Omental fat pad (tissue), 3 donors: ENCODE measurements at regions not wholly inside any gene's neighbourhood (a gene's known extent, or its start where the extent isn't known, plus 50 kb on each side); places are given as distances from the start of the nearest gene placed in this dataset.

ENCODE experiments used
- ATAC-seq: fragments of 150-250 bp; one replicate; pipeline ENCODE4 v1.9.1; 2016; ENCODE audit warnings: mild to moderate bottlenecking, moderate library complexity; ENCODE audit not compliant: low FRiP score
- DNase-seq: peaks from one replicate; pipeline ENCODE4 v3.0.0-alpha.2; 2019; ENCODE audit warnings: low spot score
- TF ChIP-seq, protein P1 (sequence below), 3 donors: fragments of 450-650 bp; IDR thresholded peaks; one replicate each; pipeline ENCODE4 v1.5.1; 2016 to 2017; ENCODE audit warnings: antibody characterized with exemption in 3 of 3, mild to moderate bottlenecking in 3 of 3, moderate library complexity in 2 of 3

- no peak for ATAC-seq
- no peak for DNase-seq
- TF ChIP-seq, protein P1, sequence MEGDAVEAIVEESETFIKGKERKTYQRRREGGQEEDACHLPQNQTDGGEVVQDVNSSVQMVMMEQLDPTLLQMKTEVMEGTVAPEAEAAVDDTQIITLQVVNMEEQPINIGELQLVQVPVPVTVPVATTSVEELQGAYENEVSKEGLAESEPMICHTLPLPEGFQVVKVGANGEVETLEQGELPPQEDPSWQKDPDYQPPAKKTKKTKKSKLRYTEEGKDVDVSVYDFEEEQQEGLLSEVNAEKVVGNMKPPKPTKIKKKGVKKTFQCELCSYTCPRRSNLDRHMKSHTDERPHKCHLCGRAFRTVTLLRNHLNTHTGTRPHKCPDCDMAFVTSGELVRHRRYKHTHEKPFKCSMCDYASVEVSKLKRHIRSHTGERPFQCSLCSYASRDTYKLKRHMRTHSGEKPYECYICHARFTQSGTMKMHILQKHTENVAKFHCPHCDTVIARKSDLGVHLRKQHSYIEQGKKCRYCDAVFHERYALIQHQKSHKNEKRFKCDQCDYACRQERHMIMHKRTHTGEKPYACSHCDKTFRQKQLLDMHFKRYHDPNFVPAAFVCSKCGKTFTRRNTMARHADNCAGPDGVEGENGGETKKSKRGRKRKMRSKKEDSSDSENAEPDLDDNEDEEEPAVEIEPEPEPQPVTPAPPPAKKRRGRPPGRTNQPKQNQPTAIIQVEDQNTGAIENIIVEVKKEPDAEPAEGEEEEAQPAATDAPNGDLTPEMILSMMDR (IDR thresholded peaks at IDR 0.05) = no peak
Measured at GRCh38 chr4:8710946-8711345, 118.4 kb downstream of the CPZ start.

DNA sequence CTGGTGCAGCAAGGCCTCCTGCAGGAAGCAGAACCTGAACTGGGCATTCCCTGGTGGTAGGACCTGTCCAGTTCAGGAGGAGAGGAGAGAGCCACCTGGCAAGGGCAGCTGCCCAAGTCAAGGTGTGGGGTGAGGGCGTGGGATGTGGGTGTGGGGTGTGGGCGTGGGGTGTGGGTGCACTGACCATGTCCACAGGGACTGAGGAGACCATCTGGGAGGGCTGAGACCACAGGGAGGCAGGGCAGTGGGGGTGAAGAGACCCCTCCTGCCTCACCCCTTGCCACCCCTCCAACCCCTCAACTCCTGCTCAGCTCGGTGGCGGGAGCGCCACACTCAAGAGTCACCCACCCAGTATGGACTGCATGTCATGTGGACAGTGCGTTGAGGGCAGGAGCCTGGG lies 117.9 kb downstream of the CPZ start:
- no peak for DNase-seq
- no peak for ATAC-seq
- TF ChIP-seq, protein P1 (IDR thresholded peaks at IDR 0.05) = no peak

- DNase-seq (no peak), ATAC-seq (no peak)
- TF ChIP-seq, protein P1 (IDR thresholded peaks at IDR 0.05) = no peak
Measured at GRCh38 chr4:8709729-8710360, 117.3 kb downstream of the CPZ start.

- DNase-seq = no peak
- no peak for ATAC-seq
- TF ChIP-seq, protein P1 (IDR thresholded peaks at IDR 0.05) = no peak
Measured at GRCh38 chr4:8709050-8709728, 116.6 kb downstream of the CPZ start.

DNA sequence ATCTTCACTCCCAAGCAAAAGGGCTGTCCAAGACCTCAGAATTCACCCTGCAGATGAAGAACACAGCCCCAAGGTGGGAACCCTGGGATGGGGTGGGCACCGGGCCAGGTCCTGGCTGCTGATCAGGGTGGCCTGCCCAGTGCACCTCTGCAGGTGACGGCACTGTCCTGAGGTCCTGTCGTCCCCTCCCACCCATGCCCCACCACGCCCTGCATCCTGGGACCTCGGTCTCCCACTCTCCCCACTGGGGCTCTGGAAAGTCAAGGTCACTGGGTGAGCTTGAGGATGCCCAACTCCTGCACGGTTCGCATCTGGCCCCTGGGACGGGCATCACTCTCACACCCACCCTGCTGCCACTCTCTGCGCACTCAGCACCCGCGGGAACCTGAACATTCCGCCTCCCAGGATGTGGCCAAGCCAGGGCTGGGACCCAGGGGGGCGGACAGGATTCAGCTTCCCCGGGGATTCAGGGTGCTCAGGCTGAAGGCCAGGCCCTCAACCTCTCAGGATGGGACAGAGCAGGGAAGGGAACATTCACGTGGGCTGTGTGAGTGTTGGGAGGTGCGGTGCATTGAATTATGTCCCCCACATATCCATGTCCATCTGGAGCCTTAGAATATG lies 115.9 kb downstream of the CPZ start:
- TF ChIP-seq, protein P1 (IDR thresholded peaks at IDR 0.05) = no peak
- DNase-seq (no peak), ATAC-seq (no peak)

DNA sequence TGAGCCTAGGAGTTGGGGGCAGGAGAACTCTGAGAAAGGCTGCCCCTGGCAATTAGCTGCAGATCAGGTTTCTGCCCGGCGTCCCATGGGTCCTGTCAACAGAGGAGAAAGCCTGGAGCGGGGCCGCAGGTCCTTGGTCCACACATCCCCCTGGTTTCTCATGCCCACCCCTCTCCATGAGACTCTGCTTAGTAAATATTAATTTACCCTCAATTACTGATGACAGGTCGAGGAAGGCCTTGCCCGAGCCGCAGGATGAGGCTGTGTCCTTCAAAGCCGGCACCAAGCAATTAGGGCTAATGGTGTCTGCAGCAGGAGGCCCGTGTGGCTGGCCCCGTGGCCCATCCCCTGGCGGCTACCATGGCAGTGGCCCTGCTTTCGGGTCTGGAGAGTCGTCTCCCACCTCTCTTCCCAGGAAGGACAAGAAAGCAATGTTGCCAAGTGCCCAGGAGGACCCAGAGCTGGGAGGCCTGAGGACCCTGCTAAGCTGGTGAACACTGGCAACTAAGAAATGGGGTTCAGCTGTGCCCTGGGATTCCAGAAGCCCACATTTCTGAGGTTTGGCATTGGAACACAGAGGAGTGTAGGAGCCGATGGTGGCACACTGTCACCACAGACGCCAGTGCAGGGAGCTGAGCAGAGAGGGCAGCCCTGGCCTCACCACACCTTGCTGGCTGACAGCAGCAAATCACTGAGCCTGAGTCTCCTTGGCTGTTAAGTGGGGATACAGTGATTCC lies 114.6 kb downstream of the CPZ start:
- TF ChIP-seq, protein P1 (IDR thresholded peaks at IDR 0.05) = no peak
- no peak for DNase-seq

More for the DNA sequence above, 114.6 kb downstream of the CPZ start:
- no peak for ATAC-seq
